Renal cortex interstitium (tissue), 11 donors: ENCODE measurements at regions not wholly inside any gene's neighbourhood (a gene's known extent, or its start where the extent isn't known, plus 50 kb on each side); places are given as distances from the start of the nearest gene placed in this dataset.

Experiments used
- DNase-seq, 11 donors: peaks; one replicate each; pipeline ENCODE4 v3.0.0-alpha.2; 2013; ENCODE audit warnings: low read depth in 9 of 11, low spot score in 4 of 11; ENCODE audit errors: extremely low read depth in 1 of 11

- DNase-seq: no peak
Measured at GRCh38 chr10:53003094-53003493, 230.5 kb upstream of the MBL2 start.

DNA sequence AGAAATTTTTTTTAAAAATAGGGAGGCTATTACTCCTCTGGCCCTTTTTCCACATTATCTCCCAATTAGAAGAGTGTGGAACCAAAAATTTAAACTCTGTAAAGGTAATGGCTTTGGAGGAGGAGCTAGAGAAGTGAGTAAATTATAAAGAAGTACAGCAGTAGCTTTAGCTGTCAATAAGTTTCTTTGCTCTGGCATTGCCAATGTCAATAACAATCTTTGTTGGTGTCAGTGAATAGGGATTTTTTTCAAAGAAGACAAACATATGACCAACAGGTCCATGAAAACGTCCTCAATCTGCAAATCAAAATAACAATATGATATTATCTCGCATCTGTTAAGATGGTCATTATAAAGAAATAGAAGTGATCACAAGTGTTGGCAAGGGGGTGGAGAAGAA is 227.1 kb upstream of the MBL2 start:
- DNase-seq: no peak

GRCh38 chr10:52999258-52999657 is 226.7 kb upstream of the MBL2 start:
- DNase-seq: no peak

DNA sequence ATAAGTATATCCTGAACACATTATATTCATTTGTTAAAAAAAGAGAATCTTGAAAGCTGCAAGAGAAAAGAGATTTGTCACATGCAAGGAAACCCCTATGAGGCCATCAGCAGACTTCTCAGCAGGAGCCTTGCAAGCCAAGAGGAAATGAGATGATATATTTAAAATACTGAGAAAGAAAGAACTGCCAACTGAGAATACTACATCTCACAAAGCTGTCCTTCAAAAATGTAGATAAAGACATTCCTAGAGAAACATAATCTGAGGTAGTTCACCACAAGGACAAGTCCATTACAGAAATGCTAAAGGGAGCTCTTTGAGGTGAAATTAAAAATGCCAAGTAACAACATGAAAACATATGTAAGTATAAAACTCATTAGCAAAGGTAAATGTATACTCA is 224.4 kb upstream of the MBL2 start:
- no peak for DNase-seq

GRCh38 chr10:52994370-52994769 is 221.8 kb upstream of the MBL2 start:
- no peak for DNase-seq

DNA sequence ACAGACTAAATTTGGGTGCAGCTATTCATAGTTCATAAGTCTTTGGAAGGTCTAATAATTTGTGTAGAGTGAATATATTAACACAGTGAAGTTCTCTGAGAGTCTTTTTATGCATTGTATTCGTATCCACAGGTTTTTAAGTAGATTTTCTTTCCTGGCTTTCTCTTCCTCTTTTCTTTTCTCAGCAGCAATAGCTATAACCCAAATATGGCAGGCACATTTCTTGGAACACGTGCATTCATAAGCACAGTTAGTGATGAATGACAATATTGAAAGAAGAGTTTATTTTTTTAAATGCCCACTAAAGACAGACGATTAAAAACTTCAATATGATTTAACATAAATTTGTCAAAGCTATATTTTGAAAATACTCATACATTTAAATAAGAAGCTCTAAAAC is 220.5 kb upstream of the MBL2 start:
- no peak for DNase-seq

- DNase-seq: no peak
Measured at GRCh38 chr10:52992567-52992966, 220.0 kb upstream of the MBL2 start.

DNA sequence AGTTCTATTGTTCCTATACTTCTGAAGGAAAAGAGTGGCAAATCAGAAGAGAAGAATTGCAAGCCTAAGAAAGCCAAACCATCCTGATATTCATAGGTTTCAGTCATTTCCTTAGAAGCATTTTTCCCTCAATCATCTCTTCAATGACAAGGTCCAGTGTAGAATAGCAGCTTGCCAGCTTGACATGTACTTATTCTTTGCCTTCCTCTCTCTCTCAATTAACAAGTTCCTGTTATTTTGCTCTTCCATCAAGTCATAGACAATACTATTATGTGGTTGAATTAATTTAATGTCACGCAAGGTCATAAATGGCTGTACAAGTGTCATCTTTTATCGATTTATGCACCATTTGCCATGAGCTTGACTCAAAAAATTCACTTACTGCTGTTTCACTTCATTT is 216.3 kb upstream of the MBL2 start:
- DNase-seq: no peak

DNA sequence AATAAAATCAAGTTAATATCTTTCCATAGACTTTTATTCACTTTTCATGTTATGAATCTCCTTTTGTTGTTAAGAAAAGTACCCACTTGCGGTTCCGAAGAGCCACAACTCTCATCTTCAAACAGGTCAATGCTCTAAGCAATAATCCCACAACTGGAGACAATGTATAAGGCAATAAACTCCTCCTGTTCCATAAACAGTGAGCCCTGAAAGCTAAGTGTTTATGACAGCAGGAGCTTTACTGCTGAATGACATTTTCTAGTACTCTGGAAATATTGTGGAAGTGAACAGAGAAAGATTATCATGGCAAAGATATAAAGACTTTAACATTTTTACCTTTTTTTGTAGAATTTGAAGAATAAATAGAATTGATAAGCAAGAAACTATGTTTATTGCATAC is 213.5 kb upstream of the MBL2 start:
- DNase-seq: no peak

- DNase-seq: no peak
Measured at GRCh38 chr10:52984169-52984568, 211.6 kb upstream of the MBL2 start.

DNA sequence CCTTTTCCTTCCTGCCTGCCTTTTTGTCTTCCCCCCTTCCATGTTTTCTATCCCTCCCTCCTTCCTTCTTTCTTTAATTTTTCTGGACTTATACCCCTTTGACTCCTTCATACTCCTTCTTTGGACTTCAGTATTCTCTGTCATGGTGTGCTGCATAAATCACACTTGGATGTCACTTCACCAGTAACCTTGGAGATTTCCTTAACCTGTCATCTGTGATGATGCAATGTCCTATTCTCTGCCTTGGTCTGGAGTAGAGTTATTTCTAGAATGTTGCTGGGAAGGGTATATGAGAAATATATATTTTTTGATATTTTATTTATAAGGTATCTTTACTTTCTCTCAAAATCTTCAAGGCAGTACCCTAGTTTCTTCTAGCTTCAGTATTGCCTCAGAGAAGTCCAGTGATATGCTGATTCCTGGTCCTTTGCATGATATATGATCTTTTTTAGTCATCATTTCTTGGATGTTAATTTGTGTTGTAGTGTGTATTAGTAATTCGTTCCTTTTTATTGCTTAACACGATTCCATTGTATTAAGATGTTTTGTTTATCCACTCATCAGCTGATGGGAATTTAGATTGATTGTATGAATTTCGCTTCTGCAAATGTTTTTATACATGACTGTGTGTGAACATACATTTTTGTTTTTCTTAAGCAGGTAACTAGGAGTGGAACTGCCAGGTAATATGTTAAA is 206.9 kb upstream of the MBL2 start:
- no peak for DNase-seq

GRCh38 chr10:52977581-52977980 is 205.0 kb upstream of the MBL2 start:
- DNase-seq: no peak

DNA sequence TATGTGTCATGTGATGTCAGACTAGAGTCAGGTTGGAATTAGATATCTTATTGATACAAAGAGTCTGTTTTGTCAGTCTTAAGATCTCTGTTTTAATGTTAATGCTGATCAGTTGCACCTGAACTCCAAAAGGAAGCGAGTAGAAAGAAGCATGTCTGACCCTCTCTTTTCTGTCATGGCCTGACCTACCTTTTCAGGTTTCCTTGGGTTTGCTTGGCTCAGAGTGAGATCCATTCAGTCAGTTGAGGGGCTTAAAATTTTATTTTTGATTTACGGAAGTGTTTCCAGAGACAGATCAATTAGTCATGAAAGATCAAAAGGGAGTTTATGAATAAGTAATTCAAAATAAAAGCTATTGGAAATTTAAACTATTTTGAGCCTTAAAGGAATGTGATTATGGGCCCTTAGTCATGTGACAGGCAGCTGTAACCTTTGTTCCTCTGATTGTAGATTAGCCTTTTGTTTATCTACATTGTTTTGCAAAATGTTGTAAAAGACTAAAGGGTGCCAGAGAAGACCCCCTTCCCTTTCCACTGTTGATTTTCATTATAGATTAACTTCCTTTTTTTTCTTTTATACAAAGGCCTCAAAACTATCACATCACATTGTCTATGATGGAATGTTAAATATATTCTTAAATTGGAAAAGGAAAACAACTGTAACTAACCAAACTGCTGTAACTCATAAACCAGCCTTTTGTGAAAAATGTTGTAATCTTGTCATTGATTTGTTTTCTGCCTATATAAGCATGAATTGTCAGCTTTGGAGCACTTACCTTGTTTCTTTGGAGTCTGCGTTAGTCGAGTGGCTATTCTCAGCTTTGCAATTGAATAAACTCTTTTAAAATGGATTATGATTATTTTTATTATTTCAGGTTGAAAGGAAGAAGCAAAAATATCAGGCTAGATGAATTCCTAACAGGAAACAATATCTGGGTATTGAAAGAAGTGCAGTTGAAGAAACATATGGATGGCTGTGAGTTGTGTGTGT is 195.5 kb upstream of the MBL2 start:
- DNase-seq: no peak

GRCh38 chr10:52966904-52967303 is 194.3 kb upstream of the MBL2 start:
- no peak for DNase-seq

DNA sequence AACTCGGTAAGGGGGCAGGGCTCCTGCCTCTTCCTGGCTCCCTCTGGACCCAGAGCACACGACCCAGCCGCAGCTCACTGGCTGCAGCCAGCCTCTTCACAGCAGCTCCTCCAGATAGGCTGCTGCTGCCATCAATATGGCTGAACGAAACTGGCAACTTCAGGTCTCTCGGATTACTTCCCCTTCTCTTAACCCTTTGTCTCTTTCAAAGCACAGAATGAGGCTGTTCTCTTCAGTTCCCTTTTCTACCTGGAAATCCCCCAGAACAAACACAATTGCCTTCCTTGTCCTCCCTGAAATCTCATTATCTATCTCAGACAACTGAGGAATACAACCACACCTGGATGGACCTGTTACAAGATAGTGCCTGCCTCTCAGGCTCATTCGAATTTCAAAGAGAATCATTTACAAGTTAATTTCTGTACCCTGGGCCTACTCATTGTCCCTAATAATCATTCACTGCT is 193.4 kb upstream of the MBL2 start:
- no peak for DNase-seq

- no peak for DNase-seq
Measured at GRCh38 chr10:52965509-52965908, 192.9 kb upstream of the MBL2 start.

DNA sequence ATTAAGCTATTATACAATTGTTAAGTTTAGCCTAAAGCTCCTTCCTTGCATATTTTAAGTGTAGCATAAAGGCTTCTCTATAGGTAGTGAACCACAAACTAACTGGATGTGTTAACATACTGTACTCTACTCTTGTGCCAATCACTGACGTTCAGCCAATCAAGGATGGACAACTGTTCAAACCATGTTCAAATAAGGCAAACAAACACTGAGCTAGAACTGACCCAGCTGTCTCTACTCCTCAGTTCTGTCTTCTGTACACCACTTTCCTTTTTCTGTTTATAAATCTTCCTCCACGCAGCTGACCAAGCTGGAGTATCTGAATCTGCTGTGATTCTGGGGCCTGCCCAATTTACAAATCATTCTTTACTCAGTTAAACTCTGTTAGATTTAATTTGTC is 188.7 kb upstream of the MBL2 start:
- no peak for DNase-seq

GRCh38 chr10:52959810-52960209 is 187.2 kb upstream of the MBL2 start:
- DNase-seq: no peak

DNA sequence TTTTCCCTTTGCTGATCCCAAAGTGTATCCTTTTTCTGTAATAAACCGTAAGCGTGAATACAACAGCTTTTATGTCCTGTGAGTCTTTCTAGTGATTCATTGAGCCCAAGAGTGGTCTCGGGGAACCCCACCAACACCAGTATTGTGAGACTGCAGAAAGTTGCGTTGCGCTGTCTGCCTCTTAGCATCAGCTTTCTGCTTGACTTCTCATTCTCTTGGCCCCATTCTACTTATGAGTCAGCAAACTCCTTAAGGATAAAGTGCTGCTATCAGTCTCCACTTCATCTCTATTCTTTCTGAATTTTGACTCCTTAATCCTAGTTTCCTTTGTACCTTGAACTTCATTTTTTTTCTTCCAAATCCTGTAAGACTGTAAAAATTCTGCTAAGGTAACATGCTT is 184.3 kb upstream of the MBL2 start:
- DNase-seq: no peak

- DNase-seq: no peak
Measured at GRCh38 chr10:52956461-52956860, 183.9 kb upstream of the MBL2 start.
